ENCODE measurements at regions not wholly inside any gene's neighbourhood (a gene's known extent, or its start where the extent isn't known, plus 50 kb on each side); places are given as distances from the start of the nearest gene placed in this dataset.

GRCh38 chr2:128560718-128561117, 242.1 kb upstream of the HS6ST1 start (continued):
- no peak for TF ChIP-seq BRF2 (CRISPR knock-in tag; IDR thresholded peaks at IDR 0.05)
- TF ChIP-seq ZNF709 (CRISPR knock-in tag; IDR thresholded peaks at IDR 0.05), result no peak
- TF ChIP-seq FOXK1 (CRISPR knock-in tag; IDR thresholded peaks at IDR 0.05; ENCODE audit: borderline replicate concordance, low read depth), result no peak
- TF ChIP-seq REPIN1 (CRISPR knock-in tag; IDR thresholded peaks at IDR 0.05; ENCODE audit: borderline replicate concordance, low read depth), result no peak
- TF ChIP-seq MTA3 (CRISPR knock-in tag; IDR thresholded peaks at IDR 0.05), result no peak
- TF ChIP-seq ZBTB7A (CRISPR knock-in tag; IDR thresholded peaks at IDR 0.05), result no peak
- no peak for TF ChIP-seq ZNF652 (CRISPR knock-in tag; IDR thresholded peaks at IDR 0.05; ENCODE audit: borderline replicate concordance, low read depth)

- peaks cover 0 to 25% of the 10 kb centered on the region in 2 experiments; a peak in 3 of 5 replicates for H3K27me3 ChIP-seq (ENCODE audit: control insufficient read depth in 1 of 2, insufficient read depth in 2 of 2, low read length in 2 of 2)
- intact Hi-C loops (cut with micrococcal nuclease; ENCODE audit: unreplicated experiment), result no loop called here
- H3K4me3 ChIP-seq (replicated peaks in 1 of 3; ENCODE audit: insufficient read depth in 1 of 3, low read depth in 2 of 3, low read length in 3 of 3), result no peak overlapping the region
- H3K4me1 ChIP-seq (ENCODE audit: insufficient read depth, low read length), result no peaks in the 10 kb centered on the region
- H2AFZ ChIP-seq (ENCODE audit: low read length), result no peak overlapping the region
- H3K27ac ChIP-seq (ENCODE audit: extremely low read length, insufficient read depth, low read length), result no peak overlapping the region
- in situ Hi-C loops (cut with HindIII; ENCODE audit: extremely low pct_ligation_motif_present, low pct_unique_long_range_greater_than_20kb), result no loop called here
- H3K9me3 ChIP-seq (ENCODE audit: low read length), result no peaks in the 10 kb centered on the region
- no peaks in the 10 kb centered on the region for H3K36me3 ChIP-seq (replicated peaks in 1 of 2; ENCODE audit: control insufficient read depth in 1 of 2, insufficient read depth in 2 of 2, low read length in 2 of 2)
- no peak overlapping the region for H3K4me2 ChIP-seq (ENCODE audit: low read depth, low read length)
- ATAC-seq (no peak), DNase-seq (ENCODE audit: low spot score) (no peak), FAIRE-seq (no peak)
- no TSS peak for BruUV-seq (replicated peaks)
- ChIA-PET CTCF (ENCODE audit: low intra/inter-chr PET ratio, low total read pairs) (no interaction called here), POLR2A (no interaction called here)
- no peak overlapping the region for H3K9ac ChIP-seq (ENCODE audit: insufficient read depth, low read depth, low read length)
- H3K79me2 ChIP-seq (ENCODE audit: insufficient read depth, low read length), result no peaks in the 10 kb centered on the region
- H4K20me1 ChIP-seq (ENCODE audit: insufficient read depth, low read length), result no peaks in the 10 kb centered on the region
- TF ChIP-seq SMAD1 (CRISPR knock-in tag; IDR thresholded peaks at IDR 0.05; ENCODE audit: borderline replicate concordance, low read depth), result no peak
- TF ChIP-seq DRAP1 (CRISPR knock-in tag; IDR thresholded peaks at IDR 0.05), result no peak
- TF ChIP-seq ZMAT3 (CRISPR knock-in tag; conservative IDR thresholded peaks at IDR 0.05), result no peak
- no peak for TF ChIP-seq SCMH1 (CRISPR knock-in tag; IDR thresholded peaks at IDR 0.05; ENCODE audit: borderline replicate concordance)
- no peak for TF ChIP-seq ZNF260 (CRISPR knock-in tag; IDR thresholded peaks at IDR 0.05; ENCODE audit: borderline replicate concordance, low read depth)
- TF ChIP-seq ZNF414 (CRISPR knock-in tag; IDR thresholded peaks at IDR 0.05), result no peak
- TF ChIP-seq ZNF329 (CRISPR knock-in tag; IDR thresholded peaks at IDR 0.05; ENCODE audit: low read depth), result no peak
- TF ChIP-seq RFXAP (CRISPR knock-in tag; IDR thresholded peaks at IDR 0.05; ENCODE audit: borderline replicate concordance), result no peak
- TF ChIP-seq KAT2B (IDR thresholded peaks at IDR 0.05; ENCODE audit: borderline replicate concordance, low read depth, low read length), result no peak
- no peak for TF ChIP-seq ZNF382 (CRISPR knock-in tag; IDR thresholded peaks at IDR 0.05; ENCODE audit: borderline replicate concordance)
- TF ChIP-seq RNF2 (conservative IDR thresholded peaks at IDR 0.05; ENCODE audit: low read depth), result no peak
- no peak for TF ChIP-seq ZNF737 (CRISPR knock-in tag; IDR thresholded peaks at IDR 0.05; ENCODE audit: borderline replicate concordance)
- WGBS (ENCODE audit: low lambda C conversion rate), result 69% methylated on average over 6 of the region's 7 CpGs
Measured at GRCh38 chr2:128562471-128563347, 244.0 kb upstream of the HS6ST1 start.
